CD4-positive, CD25-positive, alpha-beta regulatory T cell (primary cell): ENCODE measurements at regions not wholly inside any gene's neighbourhood (a gene's known extent, or its start where the extent isn't known, plus 50 kb on each side); places are given as distances from the start of the nearest gene placed in this dataset.
A peak's percentile ranks its signal among the peaks of the same experiment; 100 is the strongest.

Source experiments
- ATAC-seq, 2 donors: fragments of 150-1000 bp; cut with Tn5 transposase; one replicate each; pipeline ENCODE4 v1.10.0; 2021; ENCODE audit warnings: low read depth in 2 of 2, moderate number of reproducible peaks in 2 of 2, moderate library complexity in 1 of 2
- DNase-seq, 3 donors: peaks; one replicate each; pipeline versions ENCODE4 v3.0.0 to v3.0.0-alpha.2; 2012 to 2022; ENCODE audit warnings: mixed read lengths in 1 of 3
- H3K27ac ChIP-seq: one replicate; pipeline ENCODE4 v1.7.0; 2013; ENCODE audit warnings: mild to moderate bottlenecking, low read length; ENCODE audit not compliant: insufficient read depth, poor library complexity, severe bottlenecking
- H3K27me3 ChIP-seq: one replicate; pipeline ENCODE4 v1.7.0; 2013; ENCODE audit warnings: low read length; ENCODE audit not compliant: control insufficient read depth, insufficient read depth
- H3K36me3 ChIP-seq: one replicate; pipeline ENCODE4 v1.7.0; 2013; ENCODE audit warnings: mild to moderate bottlenecking, low read length, moderate library complexity; ENCODE audit not compliant: control insufficient read depth, insufficient read depth
- H3K4me1 ChIP-seq: 2 replicates; pipeline ENCODE4 v1.7.0; 2013; ENCODE audit warnings: mild to moderate bottlenecking, low read length; ENCODE audit not compliant: insufficient read depth, control insufficient read depth, poor library complexity, severe bottlenecking
- H3K4me3 ChIP-seq: one replicate; pipeline ENCODE4 v1.7.0; 2013; ENCODE audit warnings: low read depth, mild to moderate bottlenecking, low read length, moderate library complexity
- H3K9me3 ChIP-seq, 2 experiments: 1 replicate in 1 of 2; 2 replicates in 1 of 2; pipeline ENCODE4 v1.7.0; 2013; ENCODE audit warnings: low read length in 2 of 2, mild to moderate bottlenecking in 1 of 2, moderate library complexity in 1 of 2; ENCODE audit not compliant: control insufficient read depth in 2 of 2
- H3K27ac Mint-ChIP-seq, 3 donors: one replicate each; pipeline ENCODE4 v1.8.0; 2020 to 2022; ENCODE audit warnings: mild to moderate bottlenecking in 3 of 3, mixed read lengths in 3 of 3, moderate library complexity in 2 of 3
- H3K27me3 Mint-ChIP-seq: one replicate; pipeline ENCODE4 v1.8.0; 2022; ENCODE audit warnings: mild to moderate bottlenecking, mixed read lengths
- H3K36me3 Mint-ChIP-seq: one replicate; pipeline ENCODE4 v1.8.0; 2020; ENCODE audit warnings: mixed read lengths
- H3K4me1 Mint-ChIP-seq, 4 donors: one replicate each; pipeline ENCODE4 v1.8.0; 2020 to 2022; ENCODE audit warnings: mixed read lengths in 4 of 4, mild to moderate bottlenecking in 1 of 4
- H3K4me3 Mint-ChIP-seq, 4 donors: one replicate each; pipeline ENCODE4 v1.8.0; 2020 to 2022; ENCODE audit warnings: mild to moderate bottlenecking in 4 of 4, mixed read lengths in 4 of 4, moderate library complexity in 3 of 4
- H3K9me3 Mint-ChIP-seq, 7 donors: one replicate each; pipeline ENCODE4 v1.8.0; 2020 to 2022; ENCODE audit warnings: mixed read lengths in 7 of 7, mild to moderate bottlenecking in 3 of 7, moderate library complexity in 2 of 7

GRCh38 chr2:120599656-120600055, 136.0 kb upstream of the GLI2 start:
- ATAC-seq = no peak
- Histone ChIP-seq H3K27ac (no peak overlapping the region), H3K36me3 (no peaks in the 10 kb centered on the region), H3K4me3 (no peak overlapping the region), H3K4me1 (no peaks in the 10 kb centered on the region), H3K9me3 (no peaks in the 10 kb centered on the region), H3K27me3 (no peaks in the 10 kb centered on the region)
- H3K9me3 Mint-ChIP-seq = no peaks in the 10 kb centered on the region
- H3K27ac Mint-ChIP-seq = no peak overlapping the region
- H3K27me3 Mint-ChIP-seq = no peaks in the 10 kb centered on the region
- H3K4me1 Mint-ChIP-seq = no peaks in the 10 kb centered on the region
- DNase-seq = no peak
- no peaks in the 10 kb centered on the region for H3K36me3 Mint-ChIP-seq
- H3K4me3 Mint-ChIP-seq = no peak overlapping the region

- H3K4me1 ChIP-seq = no peaks in the 10 kb centered on the region
- no peaks in the 10 kb centered on the region for H3K27me3 ChIP-seq
- no peaks in the 10 kb centered on the region for H3K9me3 Mint-ChIP-seq
- no peak overlapping the region for H3K27ac Mint-ChIP-seq
- H3K4me3 ChIP-seq = no peak overlapping the region
- H3K27me3 Mint-ChIP-seq = no peaks in the 10 kb centered on the region
- H3K27ac ChIP-seq = no peak overlapping the region
- no peaks in the 10 kb centered on the region for H3K9me3 ChIP-seq
- no peaks in the 10 kb centered on the region for H3K4me1 Mint-ChIP-seq
- no peak for DNase-seq
- no peaks in the 10 kb centered on the region for H3K36me3 Mint-ChIP-seq
- ATAC-seq = no peak
- no peak overlapping the region for H3K4me3 Mint-ChIP-seq
- no peaks in the 10 kb centered on the region for H3K36me3 ChIP-seq
These were observed 135.3 kb upstream of the GLI2 start for GRCh38 chr2:120600335-120600734.

- no peaks in the 10 kb centered on the region for H3K4me1 Mint-ChIP-seq
- Histone ChIP-seq H3K4me1 (no peaks in the 10 kb centered on the region), H3K27ac (no peak overlapping the region), H3K27me3 (no peaks in the 10 kb centered on the region), H3K36me3 (no peaks in the 10 kb centered on the region), H3K9me3 (no peaks in the 10 kb centered on the region), H3K4me3 (no peak overlapping the region)
- H3K27me3 Mint-ChIP-seq = no peaks in the 10 kb centered on the region
- no peak for DNase-seq
- no peaks in the 10 kb centered on the region for H3K36me3 Mint-ChIP-seq
- no peaks in the 10 kb centered on the region for H3K9me3 Mint-ChIP-seq
- no peak overlapping the region for H3K4me3 Mint-ChIP-seq
- H3K27ac Mint-ChIP-seq = no peak overlapping the region
- no peak for ATAC-seq
These were observed 134.9 kb upstream of the GLI2 start for GRCh38 chr2:120600786-120601185.

- ATAC-seq (no peak), DNase-seq (no peak)
- H3K4me1 Mint-ChIP-seq = no peaks in the 10 kb centered on the region
- no peaks in the 10 kb centered on the region for H3K36me3 Mint-ChIP-seq
- Histone ChIP-seq H3K36me3 (no peaks in the 10 kb centered on the region), H3K4me1 (no peaks in the 10 kb centered on the region), H3K27me3 (no peaks in the 10 kb centered on the region), H3K4me3 (no peak overlapping the region), H3K9me3 (no peaks in the 10 kb centered on the region), H3K27ac (no peak overlapping the region)
- H3K4me3 Mint-ChIP-seq = no peak overlapping the region
- H3K27me3 Mint-ChIP-seq = no peaks in the 10 kb centered on the region
- H3K9me3 Mint-ChIP-seq = no peaks in the 10 kb centered on the region
- H3K27ac Mint-ChIP-seq = no peak overlapping the region
These were observed 134.1 kb upstream of the GLI2 start for GRCh38 chr2:120601566-120601965.

GRCh38 chr2:120602251-120602650, 133.4 kb upstream of the GLI2 start:
- peak overlapping the region in 1 of 3 donors; percentile 43 for H3K27ac Mint-ChIP-seq

GRCh38 chr2:120604767-120605166, 130.9 kb upstream of the GLI2 start:
- Histone ChIP-seq H3K27ac (no peak overlapping the region), H3K9me3 (no peaks in the 10 kb centered on the region), H3K4me3 (no peak overlapping the region), H3K4me1 (no peaks in the 10 kb centered on the region), H3K27me3 (no peaks in the 10 kb centered on the region), H3K36me3 (no peaks in the 10 kb centered on the region)
- H3K4me1 Mint-ChIP-seq = no peaks in the 10 kb centered on the region
- H3K9me3 Mint-ChIP-seq = no peaks in the 10 kb centered on the region
- H3K27ac Mint-ChIP-seq = no peak overlapping the region
- ATAC-seq (no peak), DNase-seq (no peak)
- no peaks in the 10 kb centered on the region for H3K36me3 Mint-ChIP-seq
- no peak overlapping the region for H3K4me3 Mint-ChIP-seq
- H3K27me3 Mint-ChIP-seq = no peaks in the 10 kb centered on the region

More at GRCh38 chr2:120602251-120602650, 133.4 kb upstream of the GLI2 start:
- Histone ChIP-seq H3K9me3 (no peaks in the 10 kb centered on the region), H3K27ac (no peak overlapping the region), H3K36me3 (no peaks in the 10 kb centered on the region), H3K4me3 (no peak overlapping the region), H3K4me1 (no peaks in the 10 kb centered on the region), H3K27me3 (no peaks in the 10 kb centered on the region)
- Mint-ChIP-seq H3K9me3 (no peaks in the 10 kb centered on the region), H3K4me1 (no peaks in the 10 kb centered on the region), H3K27me3 (no peaks in the 10 kb centered on the region), H3K4me3 (no peak overlapping the region), H3K36me3 (no peaks in the 10 kb centered on the region)
- ATAC-seq (no peak), DNase-seq (no peak)

GRCh38 chr2:120605231-120605935, 130.3 kb upstream of the GLI2 start:
- Histone ChIP-seq H3K4me1 (no peaks in the 10 kb centered on the region), H3K36me3 (no peaks in the 10 kb centered on the region), H3K27me3 (no peaks in the 10 kb centered on the region), H3K4me3 (no peak overlapping the region), H3K27ac (no peak overlapping the region), H3K9me3 (no peaks in the 10 kb centered on the region)
- DNase-seq (no peak), ATAC-seq (no peak)
- Mint-ChIP-seq H3K9me3 (no peaks in the 10 kb centered on the region), H3K27me3 (no peaks in the 10 kb centered on the region), H3K4me1 (no peaks in the 10 kb centered on the region), H3K36me3 (no peaks in the 10 kb centered on the region), H3K4me3 (no peak overlapping the region), H3K27ac (no peak overlapping the region)

- H3K27ac Mint-ChIP-seq = no peak overlapping the region
- DNase-seq = no peak
- no peaks in the 10 kb centered on the region for H3K36me3 Mint-ChIP-seq
- H3K27ac ChIP-seq = no peak overlapping the region
- no peaks in the 10 kb centered on the region for H3K36me3 ChIP-seq
- H3K9me3 ChIP-seq = no peaks in the 10 kb centered on the region
- no peak overlapping the region for H3K4me3 Mint-ChIP-seq
- H3K4me3 ChIP-seq = no peak overlapping the region
- H3K9me3 Mint-ChIP-seq = no peaks in the 10 kb centered on the region
- no peaks in the 10 kb centered on the region for H3K27me3 ChIP-seq
- no peaks in the 10 kb centered on the region for H3K4me1 Mint-ChIP-seq
- H3K4me1 ChIP-seq = no peaks in the 10 kb centered on the region
- H3K27me3 Mint-ChIP-seq = no peaks in the 10 kb centered on the region
- no peak for ATAC-seq
These were observed 129.4 kb upstream of the GLI2 start for GRCh38 chr2:120606280-120606679.
